GM19438 (cell line): ENCODE measurements at regions not wholly inside any gene's neighbourhood (a gene's known extent, or its start where the extent isn't known, plus 50 kb on each side); places are given as distances from the start of the nearest gene placed in this dataset.
"Not testable (repeated sequence)": the region's sequence is repeated elsewhere in the genome, so short reads cannot be mapped to it uniquely, and the experiment has no call there.

ENCODE experiments used
- ATAC-seq: cut with Tn5 transposase; IDR thresholded peaks from one replicate; pipeline ENCODE4 v1.9.1; 2021; ENCODE audit warnings: low read depth; ENCODE audit not compliant: unreplicated experiment

GRCh38 chr12:97968641-97969197 is 506.1 kb downstream of the RMST start:
- ATAC-seq, result no peak

DNA sequence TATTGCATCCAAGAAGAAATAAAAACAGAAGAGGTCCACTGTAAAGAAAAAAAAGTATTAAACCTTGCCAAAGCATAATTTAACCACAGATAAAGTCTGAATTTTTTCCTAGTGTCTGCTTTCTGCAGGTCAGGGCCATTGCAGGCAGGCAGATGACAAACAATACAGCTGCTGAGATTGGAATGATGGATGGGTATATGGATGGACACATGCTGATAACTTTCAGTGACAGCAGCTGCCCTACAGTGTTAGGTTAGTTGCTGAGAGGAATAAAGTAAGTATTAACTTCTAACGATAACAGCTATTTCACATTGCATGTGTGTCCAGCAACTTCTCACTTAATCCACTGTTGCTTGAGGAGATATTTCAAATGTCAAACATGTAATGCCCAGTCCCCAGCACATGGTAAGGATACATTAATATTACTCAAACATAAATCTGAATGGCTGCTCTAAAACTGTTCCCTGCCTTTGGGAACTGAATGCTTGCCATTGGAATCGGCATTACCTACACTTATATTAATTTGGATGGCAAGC is 515.3 kb downstream of the RMST start:
- ATAC-seq, result no peak

GRCh38 chr12:97982684-97983083 is 520.1 kb downstream of the RMST start:
- ATAC-seq, result no peak

DNA sequence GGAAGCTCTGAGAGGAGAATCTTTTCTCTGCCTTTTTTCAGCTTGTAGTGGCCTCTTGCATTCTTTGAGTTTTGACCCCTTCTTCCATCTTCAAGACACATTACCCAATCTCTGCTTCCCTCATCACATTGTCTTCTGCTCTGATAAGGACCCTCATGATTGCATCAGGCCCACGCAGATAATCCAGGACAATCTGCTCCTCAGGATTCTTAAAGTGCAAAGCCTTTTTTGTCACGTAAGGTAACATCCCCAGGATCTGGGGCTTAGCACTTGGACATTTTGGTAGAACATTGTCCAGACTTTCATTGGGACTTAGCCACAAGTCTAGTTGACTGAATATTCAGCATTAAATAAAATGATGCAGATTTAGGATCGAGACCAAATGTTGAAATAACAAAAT is 521.2 kb downstream of the RMST start:
- ATAC-seq, result no peak

DNA sequence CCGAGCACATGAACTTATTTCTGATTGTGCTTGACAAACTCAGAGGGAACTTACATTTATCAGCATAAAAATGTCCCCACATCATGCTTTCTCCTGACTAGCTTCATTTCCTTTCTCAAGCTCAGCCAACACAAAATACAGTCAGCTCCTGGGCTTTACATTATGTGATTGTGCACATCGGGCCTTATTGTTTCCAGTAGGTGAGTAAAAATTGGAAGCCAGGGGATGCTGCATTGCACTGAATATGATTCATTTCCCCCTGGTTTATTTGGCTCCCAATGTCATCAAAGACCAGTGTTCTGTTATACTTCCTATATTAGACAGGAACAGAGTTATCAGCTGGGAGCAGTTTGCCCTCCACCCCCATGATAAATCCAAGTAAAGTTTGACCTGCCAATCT is 521.8 kb downstream of the RMST start:
- ATAC-seq, result no peak

GRCh38 chr12:97984974-97985580 is 522.5 kb downstream of the RMST start:
- ATAC-seq, result no peak

- no peak for ATAC-seq
These were observed 523.2 kb downstream of the RMST start for GRCh38 chr12:97985834-97986233.

GRCh38 chr12:97988588-97988987 is 526.0 kb downstream of the RMST start:
- ATAC-seq, result not testable (repeated sequence)

DNA sequence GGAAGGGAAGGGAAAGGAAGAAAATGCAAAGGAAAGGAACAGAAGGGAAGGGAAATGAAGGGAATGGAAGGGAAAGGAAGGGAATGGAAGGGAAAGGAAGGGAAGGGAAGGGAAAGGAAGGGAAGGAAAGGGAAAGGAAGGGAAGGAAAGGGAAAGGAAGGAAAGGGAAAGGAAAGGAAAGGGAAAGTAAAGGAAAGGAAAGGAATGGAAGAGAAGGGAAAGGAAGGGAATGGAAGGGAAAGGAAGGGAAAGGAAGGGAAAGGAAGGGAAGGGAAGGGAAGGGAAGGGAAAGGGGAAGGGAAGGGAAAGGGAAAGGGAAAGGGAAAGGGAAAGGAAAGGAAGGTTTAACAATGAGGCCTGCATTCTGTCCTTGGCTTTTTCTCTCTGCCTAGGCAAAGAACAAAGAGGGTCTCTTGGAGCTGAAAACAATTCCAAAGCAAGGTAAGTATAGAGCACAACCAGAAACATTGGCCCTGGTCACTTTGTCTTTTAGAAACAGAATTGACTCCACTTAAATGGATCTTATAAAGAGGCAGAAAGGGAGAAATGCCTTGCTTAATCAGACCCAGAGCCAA is 525.9 kb upstream of the TMPO start:
- no peak for ATAC-seq

DNA sequence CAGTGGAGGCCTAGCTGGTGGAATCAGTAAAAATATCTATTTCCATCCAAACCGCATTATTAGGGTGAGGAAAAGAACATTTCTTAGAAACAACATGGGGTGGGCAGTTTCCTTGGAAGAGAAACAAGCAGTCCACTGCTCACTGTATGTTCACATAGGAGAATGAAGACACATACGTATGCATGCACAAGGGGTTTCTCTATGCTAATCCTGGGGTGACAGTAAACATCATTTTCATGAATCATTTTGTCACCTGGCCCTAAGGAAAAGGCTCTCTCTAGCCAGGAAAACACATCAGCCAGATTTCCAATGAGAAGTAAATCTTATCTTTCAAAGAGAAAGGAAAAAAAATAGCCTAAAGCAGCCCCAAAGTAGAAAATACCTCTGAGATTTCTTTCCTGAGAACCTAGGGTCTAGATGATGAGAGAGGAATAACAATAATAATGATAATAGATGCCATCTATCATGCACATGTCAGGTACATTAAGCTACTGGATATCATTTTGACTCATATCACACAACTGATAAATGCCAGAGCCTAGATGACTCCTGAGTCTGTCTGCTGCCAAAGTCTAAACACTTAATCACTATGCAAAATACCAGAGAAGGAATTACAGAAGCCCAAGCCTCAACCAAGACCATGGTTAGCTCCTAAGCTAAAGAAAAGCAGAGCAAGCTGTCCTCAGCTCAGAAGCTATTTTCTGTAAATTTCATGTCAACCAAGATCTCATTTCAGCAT is 520.5 kb upstream of the TMPO start:
- no peak for ATAC-seq

GRCh38 chr12:97995559-97995958 is 519.8 kb upstream of the TMPO start:
- ATAC-seq, result no peak

DNA sequence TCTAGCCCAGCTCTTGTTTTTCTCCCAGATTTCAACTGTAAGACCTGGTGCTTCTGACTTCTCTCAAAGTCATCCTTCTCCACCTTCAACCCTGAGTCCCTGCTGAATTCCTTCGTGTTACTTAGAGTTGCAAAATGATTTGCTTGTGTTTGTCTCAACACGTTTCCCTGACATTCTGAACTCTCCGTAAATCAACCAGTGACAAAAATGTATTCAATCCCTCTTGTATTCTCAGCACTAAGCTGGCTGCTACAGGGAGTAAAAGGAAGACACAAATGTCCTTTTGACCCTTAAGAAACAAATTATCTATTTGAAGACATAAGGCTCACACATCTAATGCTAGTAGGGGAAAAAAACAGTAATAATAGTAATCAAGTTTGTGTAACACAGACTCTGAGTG is 514.0 kb upstream of the TMPO start:
- ATAC-seq, result no peak

DNA sequence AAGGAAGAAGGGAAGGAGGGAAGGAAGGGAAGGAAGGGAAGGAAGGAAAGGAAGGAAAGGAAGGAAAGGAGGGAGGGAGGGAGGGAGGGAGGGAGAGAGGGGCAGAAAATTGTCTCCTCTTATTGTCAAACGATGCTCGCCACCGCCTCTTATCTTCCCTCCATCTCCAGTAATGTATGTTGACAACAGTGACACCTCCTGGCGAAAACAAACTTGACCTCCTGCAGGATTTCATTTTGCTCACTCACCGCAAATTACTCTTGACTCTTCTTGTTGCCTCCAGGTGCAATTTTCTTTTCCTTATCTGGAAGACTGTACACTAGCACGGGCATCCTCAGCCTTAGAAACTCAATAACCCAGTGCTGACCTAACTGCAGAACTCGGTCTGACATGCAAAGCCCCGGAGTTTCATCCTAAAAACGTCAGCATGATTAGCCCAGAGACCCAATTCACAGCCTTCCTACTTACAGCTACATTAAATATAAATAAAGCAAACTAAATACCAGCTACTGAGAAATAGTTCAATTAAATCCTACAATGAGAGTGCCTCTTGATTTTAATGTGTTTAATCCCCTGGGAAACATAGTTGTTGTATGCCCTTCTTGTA is 512.4 kb upstream of the TMPO start:
- ATAC-seq, result no peak

- ATAC-seq, result no peak
These were observed 507.4 kb upstream of the TMPO start for GRCh38 chr12:98007963-98008362.

- no peak for ATAC-seq
These were observed 501.8 kb upstream of the TMPO start for GRCh38 chr12:98013560-98013959.

DNA sequence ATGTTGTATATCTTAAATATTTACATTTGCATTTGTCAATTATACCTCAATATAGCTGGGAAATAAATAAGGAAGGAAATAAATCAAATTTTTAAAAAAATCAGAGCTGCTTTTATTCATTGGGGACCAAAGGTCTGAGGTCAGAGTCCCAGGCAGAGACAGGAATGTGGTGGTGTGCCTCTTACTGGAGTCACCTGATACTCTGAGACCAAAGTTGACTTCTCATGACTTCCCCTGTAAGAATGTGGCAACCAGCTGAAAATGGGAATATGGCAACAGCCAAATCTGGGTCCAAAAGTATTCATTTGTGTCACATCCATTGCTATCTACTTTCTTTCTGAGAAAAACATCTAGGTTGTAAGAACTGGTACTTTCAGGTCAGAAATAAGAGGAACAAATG is 496.6 kb upstream of the TMPO start:
- no peak for ATAC-seq

DNA sequence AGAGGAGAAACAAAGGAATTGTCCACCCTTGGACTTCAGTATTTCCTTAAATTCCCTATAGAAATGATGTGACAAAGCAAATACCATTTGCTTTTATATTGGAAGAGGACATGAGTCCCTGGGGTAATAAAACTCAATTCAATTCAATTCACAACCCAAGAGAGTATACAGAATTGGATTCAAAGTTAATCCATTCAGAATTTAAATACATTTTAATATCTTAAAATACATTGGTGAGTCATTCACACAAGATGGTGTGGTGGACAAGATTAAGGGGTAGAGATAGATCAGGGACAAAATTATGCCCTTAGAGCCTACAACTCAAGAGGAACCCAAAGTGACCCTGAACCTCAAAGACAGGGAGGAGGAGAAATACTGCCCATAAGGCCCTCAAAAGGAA is 495.0 kb upstream of the TMPO start:
- no peak for ATAC-seq

GRCh38 chr12:98022961-98023360 is 492.4 kb upstream of the TMPO start:
- ATAC-seq, result no peak

DNA sequence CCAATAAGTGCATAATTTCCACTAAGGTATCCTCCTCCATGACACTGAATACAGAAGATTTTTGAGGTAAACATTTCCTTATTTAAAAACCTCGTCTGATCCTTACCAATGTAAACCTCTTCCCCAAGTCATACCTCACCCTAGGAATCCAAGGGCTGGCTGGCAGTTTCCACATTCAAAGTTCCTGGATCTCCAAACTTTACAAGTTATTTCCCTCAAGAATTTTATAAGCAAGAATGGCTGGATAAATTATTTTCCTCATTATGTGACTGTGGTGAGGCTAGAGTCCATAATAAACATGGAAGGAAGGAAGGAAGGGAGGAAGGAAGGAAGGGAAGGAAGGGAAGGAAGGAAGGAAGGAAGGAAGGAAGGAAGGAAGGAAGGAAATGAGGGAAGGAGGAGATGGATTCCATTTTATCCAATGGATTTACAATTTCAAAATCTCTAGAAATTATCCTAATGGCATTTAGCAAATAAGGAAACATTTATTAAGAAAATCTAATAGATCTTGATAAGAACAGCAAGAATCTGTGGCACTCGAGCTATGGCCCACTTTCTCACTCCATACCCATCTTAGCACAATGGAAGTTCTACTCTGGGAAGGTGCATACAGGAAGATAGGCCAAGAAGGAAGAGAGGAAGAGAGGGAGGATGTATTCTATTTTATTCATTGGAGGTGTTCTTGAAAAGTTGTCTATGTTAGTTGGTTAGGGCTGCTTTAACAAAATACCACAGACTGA is 477.8 kb upstream of the TMPO start:
- no peak for ATAC-seq

DNA sequence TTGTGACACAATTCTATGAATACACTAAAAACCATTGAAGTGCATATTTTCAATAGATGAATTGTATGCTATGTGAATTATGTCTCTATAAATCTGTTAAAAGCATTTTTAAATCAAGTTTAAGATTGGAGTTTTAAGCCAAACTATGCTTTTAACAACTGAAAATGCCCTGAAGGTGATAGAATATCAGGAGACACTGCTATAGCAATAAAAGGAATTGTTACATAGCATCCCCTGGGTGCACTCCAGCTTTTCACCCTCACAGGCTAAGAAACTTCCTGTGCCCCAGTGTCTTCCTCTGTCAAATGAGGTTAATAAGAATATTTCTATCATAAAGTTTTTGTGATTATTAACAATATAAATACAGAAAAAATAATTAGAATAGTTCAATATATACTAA is 472.7 kb upstream of the TMPO start:
- ATAC-seq, result no peak

GRCh38 chr12:98045395-98045794 is 470.0 kb upstream of the TMPO start:
- no peak for ATAC-seq
